Natural killer cell (primary cell): ENCODE measurements at regions not wholly inside any gene's neighbourhood (a gene's known extent, or its start where the extent isn't known, plus 50 kb on each side); places are given as distances from the start of the nearest gene placed in this dataset.

Experiments used
- ATAC-seq, 3 donors: fragments of 150-1000 bp in 2 of 3; fragments of 200-7000 bp in 1 of 3; cut with Tn5 transposase; 1 replicate in 1 of 3; 2 replicates in 2 of 3; pipeline ENCODE4 v1.10.0; 2021; ENCODE audit warnings: mild to moderate bottlenecking in 2 of 3, moderate library complexity in 2 of 3
- DNase-seq, 2 donors: peaks; one replicate each; pipeline versions ENCODE4 v3.0.0 to v3.0.0-alpha.2; 2013 to 2021; ENCODE audit warnings: mixed read lengths in 1 of 2
- H3K27ac ChIP-seq: one replicate; pipeline ENCODE4 v1.5.1; 2013; ENCODE audit warnings: mild to moderate bottlenecking, low read length
- H3K27me3 ChIP-seq: one replicate; pipeline ENCODE4 v1.6.1; 2013; ENCODE audit warnings: low read length; ENCODE audit not compliant: control insufficient read depth, insufficient read depth
- H3K36me3 ChIP-seq: one replicate; pipeline ENCODE4 v1.6.1; 2013; ENCODE audit warnings: low read length; ENCODE audit not compliant: control insufficient read depth, insufficient read depth
- H3K4me1 ChIP-seq: one replicate; pipeline ENCODE4 v1.6.1; 2013; ENCODE audit warnings: low read length; ENCODE audit not compliant: control insufficient read depth, insufficient read depth
- H3K4me3 ChIP-seq: one replicate; pipeline ENCODE4 v1.5.1; 2013; ENCODE audit warnings: low read length
- H3K9me3 ChIP-seq: one replicate; pipeline ENCODE4 v1.6.1; 2013; ENCODE audit warnings: low read length; ENCODE audit not compliant: control insufficient read depth, insufficient read depth
- H3K27ac Mint-ChIP-seq, 2 donors: one replicate each; pipeline ENCODE4 v1.8.0; 2022; ENCODE audit warnings: mild to moderate bottlenecking in 2 of 2, mixed read lengths in 2 of 2, moderate library complexity in 1 of 2
- H3K27me3 Mint-ChIP-seq, 2 donors: one replicate each; pipeline ENCODE4 v1.8.0; 2022; ENCODE audit warnings: low read depth in 2 of 2, mixed read lengths in 2 of 2
- H3K36me3 Mint-ChIP-seq: one replicate; pipeline ENCODE4 v1.8.0; 2022; ENCODE audit warnings: mixed read lengths
- H3K4me1 Mint-ChIP-seq, 2 donors: one replicate each; pipeline ENCODE4 v1.8.0; 2022; ENCODE audit warnings: mixed read lengths in 2 of 2
- H3K4me3 Mint-ChIP-seq: one replicate; pipeline ENCODE4 v1.8.0; 2022; ENCODE audit warnings: mild to moderate bottlenecking, moderate library complexity, mixed read lengths
- H3K9me3 Mint-ChIP-seq, 2 donors: one replicate each; pipeline ENCODE4 v1.8.0; 2022; ENCODE audit warnings: mixed read lengths in 2 of 2
- WGBS: methylation state at CpG from one replicate; pipeline ENCODE4 v1.1.7; 2013; ENCODE audit warnings: missing lambda C conversion rate; ENCODE audit not compliant: insufficient coverage; 5-methylcytosine and 5-hydroxymethylcytosine counted together
- intact Hi-C: fragments of 100-400 bp; cut with micrococcal nuclease; formaldehyde crosslinking; loops from one replicate; pipeline ENCODE4 v1.14.2; 2022
- TF ChIP-seq, protein P1 (sequence below): fragments of 200-600 bp; IDR thresholded peaks from one replicate; pipeline ENCODE4 v1.8.0; 2022; ENCODE audit warnings: antibody characterized with exemption

DNA sequence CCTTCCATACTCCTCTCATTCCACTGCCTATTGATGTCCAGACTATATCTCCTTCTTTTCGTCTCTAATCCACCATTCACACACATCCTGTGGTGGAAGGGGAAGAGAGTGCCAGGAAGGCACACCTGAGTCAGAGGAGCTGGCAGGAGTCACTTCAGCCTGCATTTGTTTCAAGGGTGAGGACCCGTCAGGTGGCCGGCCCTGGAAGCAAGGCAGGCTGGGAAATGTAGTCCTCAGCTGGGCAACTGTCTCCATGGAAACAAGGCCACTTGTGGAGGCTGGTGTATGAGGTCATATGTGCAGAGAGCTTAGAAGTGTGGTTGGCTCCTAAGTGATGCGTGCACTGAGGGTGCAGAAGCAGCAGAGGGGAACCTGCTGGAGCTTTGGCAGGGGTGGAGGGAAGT is 278.4 kb downstream of the NSG2 start:
- 5% methylated on average over 3 of the region's 4 CpGs for WGBS
- no peaks in the 10 kb centered on the region for H3K4me1 Mint-ChIP-seq
- Histone ChIP-seq H3K27me3 (peaks cover 2% of the 10 kb centered on the region), H3K36me3 (no peaks in the 10 kb centered on the region), H3K4me3 (no peak overlapping the region), H3K27ac (no peak overlapping the region), H3K4me1 (no peaks in the 10 kb centered on the region), H3K9me3 (no peaks in the 10 kb centered on the region)
- H3K4me3 Mint-ChIP-seq: no peak overlapping the region
- ATAC-seq: no peak
- intact Hi-C loops: no loop called here
- no peaks in the 10 kb centered on the region for H3K36me3 Mint-ChIP-seq
- peaks cover 11 to 13% of the 10 kb centered on the region in 2 donors for H3K27me3 Mint-ChIP-seq
- DNase-seq: no peak
- no peak overlapping the region for H3K27ac Mint-ChIP-seq
- H3K9me3 Mint-ChIP-seq: no peaks in the 10 kb centered on the region
- TF ChIP-seq, protein P1, sequence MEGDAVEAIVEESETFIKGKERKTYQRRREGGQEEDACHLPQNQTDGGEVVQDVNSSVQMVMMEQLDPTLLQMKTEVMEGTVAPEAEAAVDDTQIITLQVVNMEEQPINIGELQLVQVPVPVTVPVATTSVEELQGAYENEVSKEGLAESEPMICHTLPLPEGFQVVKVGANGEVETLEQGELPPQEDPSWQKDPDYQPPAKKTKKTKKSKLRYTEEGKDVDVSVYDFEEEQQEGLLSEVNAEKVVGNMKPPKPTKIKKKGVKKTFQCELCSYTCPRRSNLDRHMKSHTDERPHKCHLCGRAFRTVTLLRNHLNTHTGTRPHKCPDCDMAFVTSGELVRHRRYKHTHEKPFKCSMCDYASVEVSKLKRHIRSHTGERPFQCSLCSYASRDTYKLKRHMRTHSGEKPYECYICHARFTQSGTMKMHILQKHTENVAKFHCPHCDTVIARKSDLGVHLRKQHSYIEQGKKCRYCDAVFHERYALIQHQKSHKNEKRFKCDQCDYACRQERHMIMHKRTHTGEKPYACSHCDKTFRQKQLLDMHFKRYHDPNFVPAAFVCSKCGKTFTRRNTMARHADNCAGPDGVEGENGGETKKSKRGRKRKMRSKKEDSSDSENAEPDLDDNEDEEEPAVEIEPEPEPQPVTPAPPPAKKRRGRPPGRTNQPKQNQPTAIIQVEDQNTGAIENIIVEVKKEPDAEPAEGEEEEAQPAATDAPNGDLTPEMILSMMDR: no peak

DNA sequence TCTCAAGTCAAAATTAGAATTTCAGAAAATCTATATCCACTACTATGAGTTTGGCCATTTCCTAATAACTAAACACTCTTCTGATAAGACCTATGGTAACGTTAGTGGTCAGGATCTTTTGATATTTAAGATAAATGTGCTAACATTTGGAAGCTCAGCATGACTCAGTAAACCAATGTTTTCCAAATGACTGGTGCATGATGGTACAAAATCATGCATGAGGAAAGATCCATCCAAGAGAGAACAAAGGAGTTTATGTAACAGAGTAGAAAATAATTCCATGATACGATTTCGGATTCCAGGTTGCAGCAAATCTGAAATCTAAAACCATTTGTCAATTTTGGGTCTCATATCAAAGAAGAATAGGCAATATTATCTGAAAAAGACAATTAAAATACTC is 279.2 kb downstream of the NSG2 start:
- no peaks in the 10 kb centered on the region for H3K9me3 ChIP-seq
- TF ChIP-seq, protein P1: no peak
- H3K36me3 ChIP-seq: no peaks in the 10 kb centered on the region
- ATAC-seq (no peak), DNase-seq (no peak)
- H3K27ac ChIP-seq: no peak overlapping the region
- H3K4me1 ChIP-seq: no peaks in the 10 kb centered on the region
- H3K27me3 ChIP-seq: peaks cover 2% of the 10 kb centered on the region
- Mint-ChIP-seq H3K27me3 (peaks cover 8 to 10% of the 10 kb centered on the region in 2 donors), H3K9me3 (no peaks in the 10 kb centered on the region), H3K27ac (no peak overlapping the region), H3K4me1 (no peaks in the 10 kb centered on the region), H3K36me3 (no peaks in the 10 kb centered on the region), H3K4me3 (no peak overlapping the region)
- H3K4me3 ChIP-seq: no peak overlapping the region
- intact Hi-C loops: no loop called here
- 77% methylated on average over 3 of the region's 3 CpGs for WGBS

DNA sequence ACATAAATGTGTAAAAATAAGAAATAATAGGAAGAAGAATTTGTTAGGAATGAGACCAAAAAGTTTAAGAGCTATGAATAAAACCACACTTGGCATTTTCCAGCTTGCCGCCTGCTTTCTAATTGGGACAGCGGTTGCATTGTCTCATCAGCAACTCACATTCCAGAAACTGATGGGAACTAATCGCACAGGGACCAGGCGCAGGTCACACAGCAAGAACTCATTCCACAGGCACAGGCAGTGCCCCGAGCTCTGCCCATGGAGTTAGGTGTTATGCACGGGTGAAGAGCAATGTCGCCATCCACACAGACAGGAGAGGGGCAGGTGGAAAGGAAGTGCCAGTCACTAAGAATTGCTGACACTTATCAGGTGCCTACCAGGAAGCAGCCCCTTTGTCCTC is 279.9 kb downstream of the NSG2 start:
- no peak overlapping the region for H3K27ac ChIP-seq
- TF ChIP-seq, protein P1: no peak
- peaks cover 8 to 16% of the 10 kb centered on the region in 2 donors for H3K27me3 Mint-ChIP-seq
- DNase-seq (no peak), ATAC-seq (no peak)
- H3K4me1 ChIP-seq: no peaks in the 10 kb centered on the region
- H3K4me3 ChIP-seq: no peak overlapping the region
- H3K36me3 Mint-ChIP-seq: no peaks in the 10 kb centered on the region
- H3K9me3 Mint-ChIP-seq: no peaks in the 10 kb centered on the region
- no peaks in the 10 kb centered on the region for H3K36me3 ChIP-seq
- H3K27me3 ChIP-seq: peaks cover 2% of the 10 kb centered on the region
- H3K4me1 Mint-ChIP-seq: no peaks in the 10 kb centered on the region
- H3K27ac Mint-ChIP-seq: no peak overlapping the region
- H3K9me3 ChIP-seq: no peaks in the 10 kb centered on the region
- 81% methylated on average over 7 of the region's 7 CpGs for WGBS
- intact Hi-C loops: no loop called here
- H3K4me3 Mint-ChIP-seq: no peak overlapping the region

DNA sequence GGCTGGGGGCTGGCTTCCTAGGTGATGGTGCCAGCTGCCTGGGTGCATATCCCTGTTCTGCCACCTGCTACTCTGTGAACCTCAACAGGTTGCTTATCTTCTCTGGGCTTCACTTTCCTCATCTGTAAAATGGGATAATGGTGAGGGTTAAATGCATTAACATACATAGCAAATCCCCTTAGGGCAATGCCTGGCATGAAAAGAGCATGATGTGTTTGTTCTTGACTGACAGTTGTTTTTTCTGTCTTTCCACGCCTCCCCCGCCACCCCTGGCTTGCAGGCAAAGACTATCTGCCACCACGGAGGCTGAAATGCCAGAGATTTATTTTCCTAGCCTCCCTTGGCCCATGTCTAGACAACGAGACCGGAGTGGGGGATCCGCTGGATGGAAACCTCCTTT is 280.5 kb downstream of the NSG2 start:
- no peak overlapping the region for H3K27ac Mint-ChIP-seq
- H3K4me1 Mint-ChIP-seq: no peaks in the 10 kb centered on the region
- no peak overlapping the region for H3K4me3 Mint-ChIP-seq
- no peaks in the 10 kb centered on the region for H3K36me3 ChIP-seq
- no peak for ATAC-seq
- no peak overlapping the region for H3K27ac ChIP-seq
- no peak for DNase-seq
- no peaks in the 10 kb centered on the region for H3K4me1 ChIP-seq
- intact Hi-C loops: no loop called here
- H3K27me3 Mint-ChIP-seq: peaks cover 8 to 16% of the 10 kb centered on the region in 2 donors
- H3K9me3 ChIP-seq: no peaks in the 10 kb centered on the region
- no peaks in the 10 kb centered on the region for H3K9me3 Mint-ChIP-seq
- H3K27me3 ChIP-seq: peaks cover 2% of the 10 kb centered on the region
- 60% methylated on average over 6 of the region's 6 CpGs for WGBS
- TF ChIP-seq, protein P1: no peak
- H3K36me3 Mint-ChIP-seq: no peaks in the 10 kb centered on the region
- H3K4me3 ChIP-seq: no peak overlapping the region
